Keratinocyte (primary cell): ENCODE measurements at regions not wholly inside any gene's neighbourhood (a gene's known extent, or its start where the extent isn't known, plus 50 kb on each side); places are given as distances from the start of the nearest gene placed in this dataset.

Source experiments
- DNase-seq: peaks from one replicate; pipeline ENCODE4 v3.0.0-alpha.2; 2011; ENCODE audit warnings: low read depth, missing footprints, low spot score
- FAIRE-seq: peaks from 2 replicates; lab custom pipeline; 2011; peaks lifted over from hg19 to GRCh38; lab: Jason Lieb, UNC
- H2AFZ ChIP-seq: 2 replicates; pipeline ENCODE4 v1.6.0; 2012; ENCODE audit warnings: low read length, control low read depth, inconsistent platforms; ENCODE audit not compliant: control insufficient read depth
- H3K27ac ChIP-seq: 2 replicates; pipeline ENCODE4 v1.5.1; 2011; ENCODE audit warnings: low read length; ENCODE audit not compliant: control insufficient read depth, insufficient read depth
- H3K27me3 ChIP-seq: 3 replicates; pipeline ENCODE4 v1.6.0; 2011; ENCODE audit warnings: low read length; ENCODE audit not compliant: control insufficient read depth, insufficient read depth; ENCODE audit errors: extremely low read depth
- H3K36me3 ChIP-seq, 2 experiments: 2 replicates in 1 of 2; 3 replicates in 1 of 2; pipeline ENCODE4 v1.5.1; 2011; ENCODE audit warnings: low read length in 2 of 2, mild to moderate bottlenecking in 1 of 2; ENCODE audit not compliant: control insufficient read depth in 2 of 2, insufficient read depth in 2 of 2; ENCODE audit errors: extremely low read depth in 1 of 2
- H3K4me1 ChIP-seq: 3 replicates; pipeline ENCODE4 v1.5.1; 2011; ENCODE audit warnings: low read length; ENCODE audit not compliant: control insufficient read depth, insufficient read depth; ENCODE audit errors: extremely low read depth
- H3K4me2 ChIP-seq: 3 replicates; pipeline ENCODE4 v1.6.0; 2011; ENCODE audit warnings: low read depth, low read length; ENCODE audit not compliant: control insufficient read depth, insufficient read depth; ENCODE audit errors: extremely low read depth
- H3K4me3 ChIP-seq, 3 experiments: fragments of 200-600 bp in 1 of 3; sonication (generic) in 1 of 3; 2 replicates in 2 of 3; 3 replicates in 1 of 3; pipeline ENCODE4 v1.5.1; 2011 to 2016; ENCODE audit warnings: low read length in 3 of 3, mild to moderate bottlenecking in 3 of 3, control low read depth in 2 of 3, inconsistent platforms in 1 of 3, low read depth in 1 of 3, mixed read lengths in 1 of 3, mixed run types in 1 of 3, moderate library complexity in 1 of 3; ENCODE audit not compliant: control insufficient read depth in 2 of 3, insufficient read depth in 2 of 3; ENCODE audit errors: extremely low read depth in 1 of 3
- H3K79me2 ChIP-seq: 2 replicates; pipeline ENCODE4 v1.6.0; 2012; ENCODE audit warnings: low read length; ENCODE audit not compliant: control insufficient read depth, insufficient read depth
- H3K9ac ChIP-seq: 3 replicates; pipeline ENCODE4 v1.6.0; 2011; ENCODE audit warnings: low read length; ENCODE audit not compliant: control insufficient read depth, insufficient read depth; ENCODE audit errors: extremely low read depth
- H3K9me1 ChIP-seq: 3 replicates; pipeline ENCODE4 v1.6.0; 2011; ENCODE audit warnings: low read length; ENCODE audit not compliant: control insufficient read depth, insufficient read depth; ENCODE audit errors: extremely low read depth
- H3K9me3 ChIP-seq: 2 replicates; pipeline ENCODE4 v1.5.1; 2012; ENCODE audit warnings: low read depth, low read length; ENCODE audit not compliant: control insufficient read depth
- H4K20me1 ChIP-seq: 3 replicates; pipeline ENCODE4 v1.6.0; 2011; ENCODE audit warnings: low read length; ENCODE audit not compliant: control insufficient read depth, insufficient read depth; ENCODE audit errors: extremely low read depth
- CTCF ChIP-seq, 3 experiments: IDR thresholded peaks in 1 of 3; conservative IDR thresholded peaks in 1 of 3; optimal IDR thresholded peaks in 1 of 3; 2 replicates in 2 of 3; 3 replicates in 1 of 3; pipeline versions ENCODE3 to v1.5.1; 2011; ENCODE audit warnings: low read length in 3 of 3, mild to moderate bottlenecking in 3 of 3, moderate library complexity in 2 of 3, control low read depth in 1 of 3, inconsistent platforms in 1 of 3; ENCODE audit not compliant: insufficient read depth in 2 of 3; ENCODE audit errors: extremely low read depth in 1 of 3
- EZH2 ChIP-seq: IDR thresholded peaks from one replicate; pipeline ENCODE4 v1.6.1; 2012; ENCODE audit warnings: inconsistent platforms, mild to moderate bottlenecking, low read length, moderate library complexity
- dilution Hi-C: fragments of 300-500 bp; cut with MboI; formaldehyde crosslinking; loops from one replicate; pipeline ENCODE4 v1.7.0; 2020; ENCODE audit warnings: low sequenced_read_pairs; ENCODE audit not compliant: extremely low pct_ligation_motif_present

- no peaks in the 10 kb centered on the region for H3K36me3 ChIP-seq
- H3K9me1 ChIP-seq: no peaks in the 10 kb centered on the region
- H3K27me3 ChIP-seq: peaks cover 3% of the 10 kb centered on the region
- dilution Hi-C loops: no loop called here
- no peak overlapping the region for H3K9ac ChIP-seq
- H3K27ac ChIP-seq: no peak overlapping the region
- DNase-seq: no peak
- H3K4me1 ChIP-seq: no peaks in the 10 kb centered on the region
- TF ChIP-seq CTCF (optimal IDR thresholded peaks at IDR 0.05 in 1 of 3, IDR thresholded peaks at IDR 0.05 in 1 of 3, conservative IDR thresholded peaks at IDR 0.05 in 1 of 3; ENCODE audit: extremely low read depth in 1 of 3, insufficient read depth in 2 of 3, low read length in 3 of 3) (no peak), EZH2 (no peak)
- no peaks in the 10 kb centered on the region for H3K9me3 ChIP-seq
- H3K4me2 ChIP-seq: no peak overlapping the region
- H2AFZ ChIP-seq: no peak overlapping the region
- FAIRE-seq: no peak
- no peak overlapping the region for H3K4me3 ChIP-seq
- no peaks in the 10 kb centered on the region for H3K79me2 ChIP-seq
- no peaks in the 10 kb centered on the region for H4K20me1 ChIP-seq
Measured at GRCh38 chr7:47152307-47152706, 429.6 kb downstream of the TNS3 start.

- H3K27me3 ChIP-seq: peaks cover 6% of the 10 kb centered on the region
- no peak overlapping the region for H3K4me3 ChIP-seq
- H3K79me2 ChIP-seq: no peaks in the 10 kb centered on the region
- H3K4me2 ChIP-seq: no peak overlapping the region
- FAIRE-seq: no peak
- H3K9me1 ChIP-seq: no peaks in the 10 kb centered on the region
- H3K4me1 ChIP-seq: no peaks in the 10 kb centered on the region
- no peaks in the 10 kb centered on the region for H3K36me3 ChIP-seq
- TF ChIP-seq CTCF (optimal IDR thresholded peaks at IDR 0.05 in 1 of 3, IDR thresholded peaks at IDR 0.05 in 1 of 3, conservative IDR thresholded peaks at IDR 0.05 in 1 of 3; ENCODE audit: extremely low read depth in 1 of 3, insufficient read depth in 2 of 3, low read length in 3 of 3) (no peak), EZH2 (no peak)
- H4K20me1 ChIP-seq: no peaks in the 10 kb centered on the region
- H3K9me3 ChIP-seq: no peaks in the 10 kb centered on the region
- no peak overlapping the region for H3K27ac ChIP-seq
- DNase-seq: no peak
- H2AFZ ChIP-seq: no peak overlapping the region
- H3K9ac ChIP-seq: no peak overlapping the region
- dilution Hi-C loops: no loop called here
Measured at GRCh38 chr7:47150497-47151260, 431.2 kb downstream of the TNS3 start.
